ENCODE measurements at regions not wholly inside any gene's neighbourhood (a gene's known extent, or its start where the extent isn't known, plus 50 kb on each side); places are given as distances from the start of the nearest gene placed in this dataset.

DNA sequence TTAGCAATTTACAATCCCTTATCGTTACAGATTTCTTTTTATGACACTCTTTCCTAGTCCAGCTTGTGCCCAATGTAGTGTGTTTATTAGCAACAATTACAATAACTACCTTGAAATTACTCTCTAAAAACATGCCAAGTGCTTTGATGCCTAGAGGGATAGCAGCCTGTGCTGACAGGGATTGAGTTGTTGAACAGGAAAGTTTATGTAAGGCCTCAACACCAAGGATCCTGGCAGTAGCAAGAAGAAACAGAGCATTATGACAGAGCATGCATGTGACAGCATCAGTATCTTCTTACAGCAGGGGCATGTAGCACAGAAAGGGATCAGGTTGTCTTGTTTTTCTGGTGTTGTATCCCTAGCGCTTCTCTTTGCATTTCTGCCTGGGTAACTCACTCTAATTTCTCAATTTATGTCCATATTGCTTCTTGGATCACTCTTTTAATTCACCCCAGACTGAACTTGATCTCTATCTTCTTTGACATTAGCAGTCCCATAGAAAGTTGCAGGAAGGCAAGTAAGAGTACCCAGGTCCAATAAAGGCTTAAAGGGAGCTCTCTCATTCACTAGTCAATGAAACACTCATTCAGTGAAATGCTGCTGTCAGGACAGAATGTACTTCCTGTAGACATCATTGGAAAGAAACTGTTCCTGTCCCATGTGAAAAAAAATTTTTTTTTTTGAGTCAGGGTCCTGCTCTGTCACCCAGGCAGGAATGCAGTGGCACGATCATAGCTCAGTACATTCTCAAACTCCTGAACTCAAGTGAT, 220.0 kb upstream of the GRIP1 start:
- Histone ChIP-seq H3K9me3 (no peaks in the 10 kb centered on the region), H3K36me3 (no peaks in the 10 kb centered on the region), H3K27me3 (no peaks in the 10 kb centered on the region), H3K4me3 (no peak overlapping the region), H3K4me1 (peaks cover 0 to 10% (median 4%) of the 10 kb centered on the region in 4 donors), H3K27ac (peak overlapping the region in 1 of 4 donors; percentile 34)
- 62 to 79% methylated on average over 3 of the region's 3 CpGs for WGBS, 2 donors
- intact Hi-C loops (cut with DNase I): no loop called here
- TF ChIP-seq POLR2AphosphoS5 (IDR thresholded peaks at IDR 0.05): no peak
- TF ChIP-seq POLR2A (IDR thresholded peaks at IDR 0.05): no peak
- no peak for TF ChIP-seq EP300 (IDR thresholded peaks at IDR 0.05)
- TF ChIP-seq CTCF (IDR thresholded peaks at IDR 0.05): no peak
- DNase-seq: no peak

DNA sequence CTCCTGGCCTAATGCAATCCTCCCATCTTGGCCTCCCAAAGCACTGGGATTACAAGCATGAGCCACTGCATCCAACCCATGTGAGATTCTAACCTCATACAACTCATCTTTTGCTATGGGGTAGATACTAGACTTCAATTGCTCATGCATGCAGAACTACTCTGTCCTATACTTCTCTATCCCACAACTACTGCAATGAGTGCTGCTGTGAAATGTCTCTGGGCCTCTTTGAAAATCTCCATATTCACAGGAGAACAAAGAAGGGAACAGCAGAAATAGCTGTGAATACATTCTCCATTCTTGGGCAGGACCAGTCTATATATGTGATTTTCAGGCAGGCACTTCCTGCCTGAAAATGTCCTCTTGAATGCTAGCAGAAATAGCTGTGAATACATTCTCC, 220.7 kb upstream of the GRIP1 start:
- H3K27ac ChIP-seq: no peak overlapping the region
- H3K27me3 ChIP-seq: no peaks in the 10 kb centered on the region
- H3K4me1 ChIP-seq: peaks cover 0 to 10% (median 4%) of the 10 kb centered on the region in 4 donors
- intact Hi-C loops (cut with DNase I): no loop called here
- TF ChIP-seq CTCF (IDR thresholded peaks at IDR 0.05): no peak
- no peak overlapping the region for H3K4me3 ChIP-seq
- H3K9me3 ChIP-seq: no peaks in the 10 kb centered on the region
- DNase-seq: no peak
- H3K36me3 ChIP-seq: no peaks in the 10 kb centered on the region

GRCh38 chr12:66900616-66901015, 221.7 kb upstream of the GRIP1 start:
- intact Hi-C loops (cut with DNase I): no loop called here
- Histone ChIP-seq H3K4me3 (no peak overlapping the region), H3K27ac (no peak overlapping the region), H3K9me3 (no peaks in the 10 kb centered on the region), H3K4me1 (peaks cover 0 to 10% (median 4%) of the 10 kb centered on the region in 4 donors), H3K36me3 (no peaks in the 10 kb centered on the region), H3K27me3 (no peaks in the 10 kb centered on the region)
- DNase-seq: no peak
- TF ChIP-seq POLR2A (IDR thresholded peaks at IDR 0.05) (no peak), CTCF (IDR thresholded peaks at IDR 0.05) (no peak), POLR2AphosphoS5 (IDR thresholded peaks at IDR 0.05) (no peak), EP300 (IDR thresholded peaks at IDR 0.05) (no peak)
- WGBS, 2 donors: 89 to 90% methylated on average over 2 of the region's 2 CpGs

- WGBS, 2 donors: 39 to 53% methylated on average over 4 of the region's 4 CpGs
- Histone ChIP-seq H3K36me3 (no peaks in the 10 kb centered on the region), H3K27ac (no peak overlapping the region), H3K4me3 (no peak overlapping the region), H3K9me3 (no peaks in the 10 kb centered on the region), H3K27me3 (no peaks in the 10 kb centered on the region), H3K4me1 (peaks cover 0 to 10% (median 4%) of the 10 kb centered on the region in 4 donors)
- no peak for DNase-seq
- TF ChIP-seq POLR2A (IDR thresholded peaks at IDR 0.05) (no peak), EP300 (IDR thresholded peaks at IDR 0.05) (no peak), POLR2AphosphoS5 (IDR thresholded peaks at IDR 0.05) (no peak), CTCF (IDR thresholded peaks at IDR 0.05) (no peak)
- intact Hi-C loops (cut with DNase I): no loop called here
Measured at GRCh38 chr12:66901138-66901932, 222.5 kb upstream of the GRIP1 start.
